ENCODE measurements at regions not wholly inside any gene's neighbourhood (a gene's known extent, or its start where the extent isn't known, plus 50 kb on each side); places are given as distances from the start of the nearest gene placed in this dataset.

GRCh38 chr7:13021566-13022300, 334.3 kb downstream of the ARL4A start:
- TF ChIP-seq TAF1 (IDR thresholded peaks at IDR 0.05; ENCODE audit: borderline replicate concordance, insufficient read depth, low read length), result no peak
- no peak for TF ChIP-seq REST (IDR thresholded peaks at IDR 0.05; ENCODE audit: insufficient read depth in 1 of 2, low read depth in 2 of 2, low read length in 2 of 2)
- TF ChIP-seq POLR2AphosphoS5 (IDR thresholded peaks at IDR 0.05; ENCODE audit: low read depth, low read length), result no peak
- TF ChIP-seq SIN3A (IDR thresholded peaks at IDR 0.05; ENCODE audit: borderline replicate concordance, insufficient read depth, low read length), result no peak
